GM18507 (cell line): ENCODE measurements at regions not wholly inside any gene's neighbourhood (a gene's known extent, or its start where the extent isn't known, plus 50 kb on each side); places are given as distances from the start of the nearest gene placed in this dataset.

Experiments
- DNase-seq: peaks from one replicate; pipeline ENCODE4 v3.0.0; 2011; ENCODE audit warnings: low read depth; ENCODE audit not compliant: insufficient read length; ENCODE audit errors: extremely low spot score
- FAIRE-seq: peaks from 2 replicates; lab custom pipeline; 2011; peaks lifted over from hg19 to GRCh38; lab: Jason Lieb, UNC

DNA sequence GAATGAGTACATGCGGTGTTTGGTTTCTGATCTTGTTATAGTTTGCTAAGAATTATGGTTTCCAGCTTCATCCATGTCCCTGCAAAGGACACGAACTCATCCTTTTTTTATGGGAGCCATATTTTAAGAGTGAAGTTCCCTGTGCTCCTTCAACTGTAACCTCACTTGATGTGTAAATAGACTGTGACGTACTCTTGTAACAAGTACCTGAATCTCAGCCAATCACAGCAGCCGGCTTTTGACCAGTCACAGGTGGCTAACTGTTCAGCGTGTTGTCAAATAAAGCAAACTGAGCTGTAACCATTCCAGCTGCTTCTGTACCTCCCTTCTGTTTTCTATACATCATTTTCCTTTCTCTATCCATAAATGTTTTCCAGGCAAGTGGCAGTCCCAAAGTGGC is 774.3 kb upstream of the HS6ST1 start:
- DNase-seq (no peak), FAIRE-seq (no peak)

DNA sequence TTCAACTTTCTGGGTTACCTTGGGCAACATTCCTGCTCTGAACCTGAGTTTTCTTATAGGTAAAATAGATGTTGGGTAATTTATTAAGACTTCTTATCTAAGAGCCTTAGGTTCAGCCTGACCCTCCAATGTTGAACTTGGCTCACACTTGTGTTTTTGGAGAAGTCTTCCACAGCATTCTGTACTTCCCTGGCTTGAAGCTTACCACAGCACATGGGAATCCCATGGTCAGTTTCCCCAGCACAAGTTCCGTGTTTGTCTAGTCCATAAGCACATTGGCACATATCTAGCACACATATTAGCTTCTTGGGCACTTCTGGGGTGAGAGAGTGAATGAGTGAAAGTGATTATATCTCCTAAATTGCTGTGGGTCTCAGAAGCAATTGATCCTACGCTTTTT is 782.5 kb upstream of the HS6ST1 start:
- DNase-seq: no peak
- FAIRE-seq: no peak

DNA sequence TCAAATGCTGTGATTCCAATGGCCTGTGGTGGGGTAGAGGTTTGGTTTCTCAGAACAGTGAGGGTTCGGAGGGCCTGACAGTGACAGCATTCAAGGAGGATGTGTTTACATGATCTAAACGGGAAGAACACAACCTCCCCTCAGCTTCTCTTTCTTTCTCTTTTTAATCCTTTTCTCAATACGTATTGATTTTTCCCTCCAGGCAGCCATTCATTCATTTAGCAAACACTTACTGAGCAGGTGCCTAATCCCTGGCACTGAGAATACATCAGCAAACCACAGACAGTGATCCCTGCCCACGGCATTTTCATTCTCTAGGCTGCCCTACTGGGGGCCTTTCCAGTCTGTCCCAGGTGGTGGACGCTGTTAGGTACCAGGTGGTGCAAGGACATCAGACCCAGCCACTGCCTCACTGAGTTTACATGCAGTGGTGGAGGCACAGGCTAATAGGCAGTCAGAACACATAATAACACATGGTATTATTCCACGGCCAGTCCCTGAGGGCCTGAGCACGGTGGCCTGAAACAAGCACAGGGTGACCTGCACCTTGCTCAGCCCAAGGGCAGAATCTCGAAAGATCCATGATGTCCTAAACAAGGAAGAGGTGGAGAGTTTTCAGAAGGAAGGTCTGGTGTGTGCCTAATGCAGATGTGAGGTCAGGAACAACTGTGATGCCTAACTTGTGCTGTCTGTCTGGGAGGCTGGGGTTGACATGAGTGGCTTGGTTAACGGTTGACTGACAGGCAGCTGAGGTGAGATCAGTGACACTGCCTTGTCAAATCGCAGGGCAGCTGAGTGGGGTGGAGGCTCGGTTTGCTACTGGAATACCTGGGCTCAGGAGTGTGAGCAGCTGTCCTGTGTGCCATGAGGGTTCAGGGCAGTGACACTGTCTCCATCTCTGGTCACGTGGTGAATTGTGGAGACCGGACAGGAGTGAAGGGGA is 785.5 kb upstream of the HS6ST1 start:
- no peak for FAIRE-seq
- no peak for DNase-seq

DNA sequence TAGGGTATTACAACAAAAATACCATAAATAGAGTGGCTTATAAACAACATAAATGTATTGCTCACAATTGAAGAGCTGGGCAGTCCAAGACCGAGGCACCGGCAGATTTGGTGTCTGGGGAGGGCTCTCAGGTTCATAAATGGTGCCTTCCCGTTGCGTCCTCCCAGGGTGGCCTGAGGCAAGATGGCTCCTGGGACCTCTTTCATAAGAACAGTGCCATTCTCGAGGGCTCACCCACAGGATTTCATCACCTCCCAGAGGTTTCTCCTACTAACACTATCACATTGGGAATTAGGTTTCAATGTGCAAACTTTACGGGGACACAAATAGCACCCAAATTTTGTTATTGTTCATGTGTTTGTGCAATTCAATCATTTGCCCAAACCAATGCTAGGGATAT is 793.5 kb upstream of the HS6ST1 start:
- FAIRE-seq (no peak), DNase-seq (no peak)

DNA sequence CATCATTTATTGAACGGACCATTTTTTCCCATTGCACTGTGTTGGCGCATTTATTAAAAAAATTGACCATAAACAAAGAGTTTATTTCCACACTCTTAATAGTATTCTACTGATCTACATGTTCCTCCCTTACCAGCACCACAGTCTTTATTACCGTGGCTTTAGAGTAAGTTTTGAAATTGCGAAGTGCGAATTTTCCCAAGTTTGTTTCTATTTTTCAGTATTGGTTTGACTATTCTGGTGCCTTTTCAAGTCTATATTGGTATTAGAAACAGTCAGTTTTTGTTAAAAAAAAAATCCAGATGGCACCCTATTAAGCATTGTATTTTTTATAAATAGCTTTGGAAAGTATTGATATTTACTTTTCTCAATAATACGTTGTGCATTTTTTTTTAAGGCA is 795.1 kb upstream of the HS6ST1 start:
- FAIRE-seq: no peak
- DNase-seq: no peak

DNA sequence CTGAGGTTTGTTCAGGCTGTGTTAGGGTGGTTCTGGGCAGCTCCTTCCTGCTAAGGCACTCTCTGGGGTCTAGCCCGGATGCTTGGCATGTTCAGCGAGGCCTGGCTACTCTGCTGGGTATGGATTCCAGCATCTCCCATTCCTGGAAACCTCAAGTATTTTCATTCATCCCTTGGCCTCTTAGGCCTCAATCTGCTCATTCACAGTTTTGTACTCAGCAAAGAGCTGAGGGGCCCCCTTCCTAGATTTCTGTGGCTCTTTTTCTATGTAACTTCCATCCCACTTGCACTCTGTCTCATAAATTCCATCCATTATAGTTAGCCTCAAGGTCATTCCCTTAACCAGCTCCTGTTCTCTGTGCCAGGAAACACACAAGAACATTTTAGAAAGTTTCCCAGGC is 798.8 kb upstream of the HS6ST1 start:
- DNase-seq: no peak

DNA sequence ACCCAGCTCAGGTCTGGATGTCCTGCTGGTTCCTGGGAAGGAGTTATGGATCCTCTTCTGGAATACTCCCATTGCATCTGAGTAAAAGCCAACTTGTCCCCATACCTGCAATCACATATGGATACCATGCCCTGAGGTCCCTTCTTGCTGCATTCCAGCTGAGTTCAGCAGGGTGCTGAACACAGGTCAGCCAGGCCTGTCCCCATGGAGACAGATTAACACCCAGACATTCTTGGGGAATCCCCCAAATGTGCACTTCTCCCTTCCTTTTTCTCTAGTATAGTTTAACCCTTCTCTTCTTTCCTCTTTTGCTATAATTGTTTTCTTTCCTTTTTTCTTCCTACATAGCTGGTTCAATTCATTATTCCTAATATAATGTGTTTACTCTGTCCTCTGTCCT is 799.6 kb upstream of the HS6ST1 start:
- peak; percentile 48 for FAIRE-seq

More for the DNA sequence above, 798.8 kb upstream of the HS6ST1 start:
- FAIRE-seq: no peak

DNA sequence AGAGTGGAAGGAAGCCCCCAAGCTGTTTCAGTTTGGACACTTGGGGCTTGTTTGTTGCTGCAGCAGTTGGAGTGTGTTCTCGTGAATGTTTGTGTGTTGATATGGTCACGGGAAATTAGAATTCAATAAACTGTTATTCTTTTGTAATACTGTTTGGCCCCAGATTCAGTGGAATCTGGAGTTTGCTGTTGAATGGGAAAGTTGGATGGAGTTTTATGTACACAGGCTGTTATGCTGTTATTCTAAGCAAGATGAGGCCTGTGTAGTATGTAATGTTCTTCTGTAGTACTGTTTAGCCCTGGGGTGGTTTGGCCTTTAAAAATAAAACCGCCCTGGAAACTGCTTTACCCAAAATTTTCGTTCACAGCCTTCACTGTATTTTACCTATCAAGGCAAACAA is 810.4 kb upstream of the HS6ST1 start:
- FAIRE-seq: no peak
- no peak for DNase-seq

More for the DNA sequence above, 799.6 kb upstream of the HS6ST1 start:
- no peak for DNase-seq

DNA sequence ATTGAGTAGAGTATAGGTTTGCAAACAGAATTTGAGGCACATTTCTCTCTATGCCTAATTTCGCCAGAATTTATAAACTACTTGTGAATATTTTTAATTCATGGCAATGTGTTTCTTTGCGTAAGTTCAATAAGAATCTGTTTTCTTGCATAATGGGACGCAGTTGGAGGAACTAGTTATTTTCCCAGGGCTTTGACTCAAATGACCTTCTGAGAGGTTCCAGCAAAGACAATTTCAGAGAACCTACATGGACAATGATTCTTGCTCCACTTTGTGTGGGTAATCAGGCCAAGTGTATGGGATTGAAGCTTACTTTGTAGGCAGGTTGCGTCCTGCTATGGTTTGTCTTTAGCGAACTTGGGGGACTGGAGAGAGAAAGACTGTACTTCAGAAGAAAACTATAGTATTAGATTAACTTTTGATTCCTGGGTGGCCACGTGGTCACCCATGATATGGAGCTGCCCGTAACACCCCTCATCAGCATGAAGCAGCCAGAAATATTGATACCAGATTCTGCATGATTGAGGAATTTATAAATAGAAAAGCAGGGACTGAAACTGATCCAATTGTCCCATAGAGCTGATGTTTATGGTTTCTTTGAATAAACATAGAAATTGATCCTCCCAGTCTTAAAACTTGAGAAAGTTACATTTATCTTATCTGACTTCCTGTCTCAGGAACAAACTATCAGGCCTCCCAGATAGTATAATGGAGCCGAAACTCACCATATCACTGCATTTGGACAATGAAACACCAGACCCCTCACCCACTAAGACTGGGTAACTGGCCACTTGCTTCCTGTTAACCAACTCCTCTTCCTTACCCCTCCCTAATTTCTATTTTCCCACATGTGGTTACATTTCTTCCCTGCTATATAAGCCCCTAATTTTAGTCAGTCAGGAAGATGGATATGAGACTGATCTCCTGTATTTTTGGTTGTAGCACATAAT is 815.3 kb upstream of the HS6ST1 start:
- DNase-seq: no peak
- FAIRE-seq: no peak

DNA sequence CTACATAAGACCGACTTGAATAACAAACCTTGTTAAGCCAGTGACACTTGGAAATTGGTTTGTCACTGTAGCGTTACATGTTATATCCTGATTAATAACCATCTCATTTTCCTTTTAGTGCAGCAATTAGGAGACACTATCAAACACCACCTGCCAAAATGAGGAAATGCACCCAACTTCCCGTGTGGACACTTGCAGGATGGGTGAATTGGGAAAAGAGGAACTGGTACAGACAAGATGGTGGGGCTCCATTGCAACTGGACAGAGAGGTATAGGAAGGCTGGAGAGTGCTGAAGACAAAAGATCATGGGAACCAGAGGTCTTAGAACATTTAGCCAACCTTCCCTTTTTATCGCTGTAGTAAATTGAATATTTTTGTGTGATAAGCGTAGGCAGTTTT is 816.3 kb upstream of the HS6ST1 start:
- no peak for FAIRE-seq
- no peak for DNase-seq

DNA sequence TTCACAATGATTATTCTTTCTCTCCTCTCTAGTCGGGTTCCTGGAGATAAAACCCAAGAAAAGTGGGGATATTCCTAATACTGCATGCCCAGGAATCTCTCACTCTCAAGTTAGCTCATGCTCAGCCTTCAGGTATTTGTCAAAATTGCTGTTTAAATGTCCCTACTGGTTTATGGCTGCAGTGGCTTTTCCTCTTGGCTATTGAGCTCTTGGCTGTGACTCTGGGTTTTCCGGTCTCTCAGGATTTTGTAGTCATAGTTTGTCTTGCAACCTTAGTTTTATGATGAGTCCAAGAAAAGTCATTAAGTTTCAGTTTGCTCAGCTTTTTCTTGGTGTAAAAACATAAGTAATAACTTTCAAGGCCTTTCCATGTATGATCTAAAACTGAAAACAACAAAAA is 820.7 kb upstream of the HS6ST1 start:
- DNase-seq: no peak
- no peak for FAIRE-seq

DNA sequence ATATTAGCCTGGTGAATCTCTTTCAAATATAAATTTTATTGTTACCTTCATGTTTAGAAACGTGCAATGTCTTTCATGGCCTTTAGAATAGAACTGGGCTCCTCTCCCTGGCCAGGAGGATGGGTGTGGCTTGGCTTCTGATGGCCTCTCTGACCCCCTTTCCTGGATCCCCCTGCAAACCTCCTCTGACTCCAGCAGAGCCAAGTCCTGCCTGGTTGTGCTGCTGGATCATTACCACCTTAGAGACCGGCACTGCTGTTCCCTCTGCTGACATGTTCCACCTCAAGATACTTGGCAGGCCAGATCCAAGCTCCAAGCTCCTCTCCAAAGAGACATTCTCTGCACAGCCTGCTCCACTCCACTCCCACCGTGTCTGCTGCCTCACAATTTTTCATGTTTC is 823.8 kb upstream of the HS6ST1 start:
- DNase-seq (no peak), FAIRE-seq (no peak)

DNA sequence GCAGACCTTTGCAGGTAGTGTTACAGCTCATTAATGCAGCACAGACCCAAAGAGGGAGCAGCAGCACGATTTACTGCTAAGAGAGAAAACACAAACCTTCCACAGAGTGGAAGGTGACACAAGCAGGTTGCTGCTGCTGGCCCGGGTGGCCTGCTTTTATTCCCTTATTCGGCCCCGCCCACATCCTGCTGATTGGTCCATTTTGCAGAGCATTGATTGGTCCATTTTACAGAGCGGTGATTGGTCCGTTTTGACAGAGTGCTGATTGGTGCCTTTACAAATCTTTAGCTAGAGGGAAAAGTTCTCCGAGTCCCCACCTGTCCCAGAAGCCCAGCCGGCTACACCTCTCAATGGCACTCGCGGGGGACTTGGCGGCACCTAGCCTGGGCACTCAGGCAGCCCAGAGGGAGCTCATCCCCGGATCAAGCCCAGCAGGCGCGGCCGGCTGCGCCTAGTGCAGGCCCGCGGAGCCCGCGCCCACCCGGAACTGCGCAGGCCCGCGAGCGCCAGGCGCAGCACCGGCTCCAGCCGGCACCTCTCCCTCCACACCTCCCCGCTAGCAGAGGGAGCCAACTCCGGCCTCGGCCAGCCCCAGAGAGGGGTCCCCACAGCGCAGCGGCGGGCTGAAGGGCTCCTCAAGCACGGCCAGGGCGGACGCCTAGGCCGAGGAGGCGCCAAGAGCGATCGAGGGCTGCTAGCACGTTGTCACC is 825.6 kb upstream of the HS6ST1 start:
- no peak for DNase-seq
- FAIRE-seq: no peak

DNA sequence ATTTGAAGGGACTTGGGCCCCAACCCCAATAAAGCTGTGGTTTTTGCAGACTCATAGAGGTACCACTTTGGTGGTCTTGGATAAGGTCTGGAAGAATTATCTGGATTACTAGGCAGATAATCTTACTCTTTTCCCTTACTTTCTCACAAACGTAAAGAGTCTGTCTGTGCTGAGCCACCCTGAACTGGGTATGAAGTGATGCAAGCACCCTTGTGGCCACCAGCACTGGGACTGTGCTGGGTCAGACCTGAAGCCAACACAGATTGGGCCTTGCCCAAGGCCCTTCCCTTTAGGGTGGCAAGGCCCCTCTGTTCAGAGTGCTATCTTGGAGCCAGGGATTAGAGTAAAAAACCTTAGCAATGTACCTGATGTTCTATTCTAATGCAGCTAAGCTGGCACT is 827.0 kb upstream of the RAB6C start:
- DNase-seq: no peak
- FAIRE-seq: no peak

DNA sequence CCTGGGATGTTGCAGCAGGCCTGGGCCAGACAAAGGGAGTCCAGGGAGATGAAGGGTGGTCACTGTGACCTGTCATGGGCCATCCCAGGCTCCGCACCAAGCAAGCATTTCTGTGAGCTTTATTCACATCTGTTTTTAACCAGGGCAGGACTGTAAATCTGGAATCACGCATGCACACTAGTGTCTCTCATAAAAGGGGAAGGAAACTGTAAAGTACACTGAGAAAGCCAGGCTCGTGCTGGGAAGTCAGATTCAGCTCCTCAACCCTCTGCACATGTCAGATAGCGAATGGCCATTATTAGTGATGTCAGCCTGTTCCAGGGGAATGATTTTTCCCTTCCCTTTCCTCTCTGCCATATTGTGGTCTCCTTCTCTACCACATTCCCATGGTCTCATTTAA is 818.6 kb upstream of the RAB6C start:
- FAIRE-seq (no peak), DNase-seq (no peak)

DNA sequence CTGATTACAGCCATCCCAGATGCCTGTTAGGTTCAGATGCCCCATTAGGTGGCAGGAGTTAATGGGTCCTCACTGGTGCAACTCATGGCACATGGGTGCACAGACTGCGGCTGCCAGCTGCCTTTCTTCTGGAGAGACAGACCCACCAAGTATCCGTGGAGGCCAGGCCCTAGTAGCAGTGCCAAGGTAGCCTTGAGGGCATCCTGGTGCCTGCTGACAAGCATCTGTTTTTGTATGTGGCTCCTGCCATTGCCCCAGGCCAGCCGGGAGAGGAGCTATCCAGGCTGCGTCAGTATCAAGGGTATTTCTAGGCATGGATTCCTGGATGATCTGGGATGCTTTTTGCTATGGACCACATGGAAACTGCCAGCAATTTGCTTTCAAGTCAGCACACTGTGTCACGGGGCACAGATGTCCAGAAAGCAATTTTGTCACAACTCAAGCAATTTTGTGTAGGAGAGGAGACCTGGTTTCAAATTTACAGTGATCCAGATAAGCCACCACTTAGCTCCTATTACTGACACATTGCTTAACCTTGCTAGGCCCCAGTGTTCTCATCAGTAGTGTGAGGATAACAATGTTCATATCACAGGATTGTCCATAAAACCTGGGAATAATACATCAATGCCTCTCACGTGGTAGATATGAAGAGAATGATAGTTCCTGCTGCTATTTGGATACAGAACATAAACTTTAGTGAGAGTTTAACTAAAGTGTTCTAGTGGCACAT is 815.1 kb upstream of the RAB6C start:
- FAIRE-seq: no peak
- DNase-seq: no peak

DNA sequence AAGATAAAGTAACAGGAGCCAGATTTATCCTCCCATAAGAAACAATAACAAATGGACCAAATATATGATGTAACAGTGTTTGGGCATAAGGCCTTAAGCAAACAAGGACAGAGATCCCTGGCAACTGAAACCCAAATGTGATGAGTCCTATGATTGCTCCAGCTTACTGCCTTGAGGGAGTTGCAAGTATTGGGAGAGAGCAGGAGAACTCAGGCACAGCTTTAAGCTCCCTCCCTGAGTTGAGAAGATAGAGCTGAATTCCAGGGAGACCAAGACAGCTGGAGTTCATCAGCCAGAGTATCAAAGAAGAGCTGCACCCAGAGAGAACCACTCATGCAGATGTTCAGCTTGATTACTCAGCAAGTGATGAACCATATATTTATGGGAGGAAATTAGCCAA is 814.5 kb upstream of the RAB6C start:
- no peak for FAIRE-seq
- no peak for DNase-seq

DNA sequence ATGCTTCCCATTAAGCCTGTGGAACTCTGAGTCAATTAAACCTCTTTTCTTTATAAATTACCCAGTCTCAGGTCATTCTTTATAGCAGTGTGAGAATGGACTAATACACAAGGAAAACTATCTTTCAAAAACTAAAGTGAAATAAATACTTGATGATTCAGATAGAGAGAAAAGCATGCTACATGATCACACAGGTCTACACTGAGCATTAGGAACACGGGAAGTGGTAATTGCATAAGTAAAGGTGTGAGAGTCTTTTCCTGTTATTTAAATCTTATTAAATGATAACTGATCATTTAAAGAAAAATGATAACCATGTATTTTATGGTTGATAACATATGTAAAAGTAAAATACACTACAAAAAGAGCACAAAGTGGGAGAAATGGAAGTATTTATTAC is 812.0 kb upstream of the RAB6C start:
- DNase-seq (no peak), FAIRE-seq (no peak)

DNA sequence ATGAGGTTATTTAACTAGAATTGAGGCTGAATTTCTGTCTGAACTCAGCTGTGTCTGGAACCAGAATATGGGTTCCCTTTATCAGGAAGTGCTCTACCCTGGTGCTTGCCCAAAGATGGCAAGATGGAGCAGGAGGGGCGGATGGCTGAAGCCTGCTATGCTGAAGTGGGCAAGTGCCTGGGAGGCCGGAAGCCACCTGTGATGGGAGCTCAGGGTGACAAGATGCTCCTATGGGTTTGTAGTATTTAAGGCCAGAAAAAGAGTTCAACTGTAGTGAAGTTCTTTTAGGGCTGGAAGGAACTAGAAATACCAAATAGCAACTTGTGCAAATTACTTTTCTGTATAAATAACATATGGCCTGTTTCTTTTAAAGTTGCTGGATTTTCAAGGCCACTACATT is 808.9 kb upstream of the RAB6C start:
- FAIRE-seq (no peak), DNase-seq (no peak)
